ACHN (cell line): ENCODE measurements at regions not wholly inside any gene's neighbourhood (a gene's known extent, or its start where the extent isn't known, plus 50 kb on each side); places are given as distances from the start of the nearest gene placed in this dataset.

Source experiments
- DNase-seq: peaks from one replicate; pipeline ENCODE4 v3.0.0-alpha.2; 2015
- in situ Hi-C: cut with HindIII; loops from 2 replicates; pipeline ENCODE4 v1.10.0; 2017; ENCODE audit warnings: low sequenced_read_pairs, low pct_ligation_motif_present, low pct_unique_long_range_greater_than_20kb

DNA sequence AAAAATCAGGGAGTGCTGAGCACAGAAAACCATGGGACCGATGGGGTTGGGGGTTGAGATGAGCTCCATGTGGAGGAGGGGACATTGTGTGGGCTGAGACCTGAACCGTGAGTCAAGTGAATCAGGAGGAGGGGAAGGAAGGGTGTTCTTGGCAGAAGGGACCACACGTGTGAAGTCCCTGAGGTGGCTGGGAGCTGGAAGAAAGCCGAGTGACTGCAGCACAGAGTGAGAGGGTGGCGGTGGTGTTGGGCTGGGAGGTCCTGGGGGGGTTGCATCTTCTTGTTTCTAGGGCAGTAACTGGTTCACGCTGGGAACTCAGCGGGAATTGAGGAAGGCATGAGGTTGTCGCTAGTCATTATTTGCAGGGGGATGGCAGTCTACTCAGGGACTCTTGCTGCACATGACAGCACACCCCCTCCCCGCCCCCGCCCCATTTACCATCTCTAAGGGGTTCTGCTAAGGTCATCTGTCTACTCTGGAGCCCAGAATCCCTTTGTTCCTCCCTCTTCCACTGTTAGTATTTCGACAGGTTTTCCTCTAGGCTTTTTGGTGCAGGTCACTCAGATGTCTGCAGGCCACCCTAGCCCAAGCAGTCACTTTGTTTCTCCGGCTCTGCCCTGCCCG, 254.3 kb downstream of the TLE3 start:
- in situ Hi-C loops: no loop called here
- DNase-seq: no peak

GRCh38 chr15:69843900-69844304, 253.8 kb downstream of the TLE3 start:
- DNase-seq: no peak
- in situ Hi-C loops: no loop called here

DNA sequence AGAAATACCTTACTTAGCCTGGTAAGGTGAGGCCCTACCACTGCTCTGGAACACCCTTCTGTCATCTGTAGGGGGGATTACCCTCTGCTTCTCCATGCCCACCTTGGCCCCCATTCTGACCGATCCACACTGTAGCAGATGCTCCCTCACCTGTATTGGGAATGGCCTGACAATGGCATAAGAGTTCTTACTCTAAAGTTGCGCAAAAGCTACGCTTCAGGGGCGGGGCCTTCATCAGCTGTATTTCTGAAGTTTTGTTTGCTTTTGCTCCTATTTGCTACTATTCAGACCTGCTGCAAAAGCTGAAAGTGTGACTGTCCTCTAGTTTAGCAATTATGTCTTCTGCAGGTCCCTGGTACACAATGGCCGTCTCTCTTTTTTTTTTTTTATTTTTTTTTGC, 252.6 kb downstream of the TLE3 start:
- no peak for DNase-seq
- in situ Hi-C loops: no loop called here

GRCh38 chr15:69847625-69848024, 250.1 kb downstream of the TLE3 start:
- in situ Hi-C loops: no loop called here
- no peak for DNase-seq

- in situ Hi-C loops: no loop called here
- no peak for DNase-seq
These were observed 249.6 kb downstream of the TLE3 start for GRCh38 chr15:69848096-69848495.

GRCh38 chr15:69848551-69849231, 249.0 kb downstream of the TLE3 start:
- DNase-seq: no peak
- in situ Hi-C loops: no loop called here

DNA sequence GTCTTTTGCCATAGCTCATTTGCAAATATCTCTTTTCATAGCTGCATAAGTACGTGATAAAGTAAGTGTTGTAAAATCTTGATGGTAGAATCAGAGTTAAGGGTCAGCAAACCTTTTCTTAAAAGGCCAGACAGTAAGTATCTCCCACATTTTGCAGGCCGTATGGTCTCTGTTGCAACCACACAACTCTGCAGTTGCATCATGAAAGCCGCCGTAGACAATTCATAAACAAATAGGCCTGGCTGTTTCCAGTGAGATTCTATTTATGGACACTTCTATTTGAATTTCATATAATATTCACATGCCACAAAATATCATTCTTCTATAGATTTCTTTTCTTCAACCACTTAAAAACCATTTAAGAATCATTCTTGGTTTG, 248.5 kb downstream of the TLE3 start:
- no peak for DNase-seq

DNA sequence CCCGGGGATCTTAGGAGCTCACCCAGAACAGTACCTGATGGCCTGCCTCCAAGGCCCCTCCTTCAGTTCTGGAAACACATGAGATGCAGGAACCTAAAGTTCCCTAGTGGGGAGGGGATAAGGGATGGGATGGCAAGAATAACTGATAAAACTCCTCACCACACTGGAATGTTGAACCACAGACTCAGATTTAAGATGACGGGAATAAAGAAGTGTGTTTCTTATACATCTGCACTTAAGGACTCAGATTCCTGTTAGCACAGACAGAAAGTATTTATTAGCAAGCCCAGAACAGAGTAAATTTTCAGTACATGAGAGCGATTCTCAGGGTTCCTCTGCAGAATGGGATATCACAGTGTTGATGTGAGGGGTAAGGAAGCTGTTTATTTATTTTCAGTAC, 245.2 kb downstream of the TLE3 start:
- DNase-seq: no peak
- in situ Hi-C loops: no loop called here

More for the DNA sequence above, 248.5 kb downstream of the TLE3 start:
- in situ Hi-C loops: no loop called here

- in situ Hi-C loops: no loop called here
- DNase-seq: no peak
These were observed 244.8 kb downstream of the TLE3 start for GRCh38 chr15:69852916-69853315.

GRCh38 chr15:69853544-69853951, 244.2 kb downstream of the TLE3 start:
- peak; percentile 84 for DNase-seq
- in situ Hi-C loops: no loop called here

DNA sequence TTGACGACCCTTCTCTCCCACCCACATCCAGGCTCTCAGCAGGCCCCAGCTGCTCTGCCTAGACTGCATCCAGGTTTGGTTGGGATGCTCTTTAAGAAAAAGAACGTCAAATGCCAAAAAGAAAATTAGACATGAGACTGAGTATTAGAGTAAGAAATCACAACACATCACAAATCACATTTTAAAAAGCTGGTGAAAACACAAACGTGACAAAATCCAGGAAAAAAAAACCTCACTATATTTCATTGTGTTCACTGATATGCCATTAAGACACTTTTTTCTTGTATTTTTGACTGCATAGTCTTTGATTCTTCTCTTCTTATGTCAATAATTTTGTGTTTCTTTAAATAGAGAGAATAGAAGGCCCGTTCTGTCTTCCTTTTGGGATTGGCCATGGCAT, 243.7 kb downstream of the TLE3 start:
- in situ Hi-C loops: no loop called here
- no peak for DNase-seq

GRCh38 chr15:69854521-69855181, 243.1 kb downstream of the TLE3 start:
- in situ Hi-C loops: no loop called here
- peak; percentile 40 for DNase-seq

GRCh38 chr15:69855258-69856000, 242.3 kb downstream of the TLE3 start:
- in situ Hi-C loops: no loop called here
- DNase-seq: no peak

- no peak for DNase-seq
- in situ Hi-C loops: no loop called here
These were observed 240.5 kb downstream of the TLE3 start for GRCh38 chr15:69857250-69857649.

GRCh38 chr15:69857686-69858391, 239.9 kb downstream of the TLE3 start:
- in situ Hi-C loops: no loop called here
- DNase-seq: no peak

DNA sequence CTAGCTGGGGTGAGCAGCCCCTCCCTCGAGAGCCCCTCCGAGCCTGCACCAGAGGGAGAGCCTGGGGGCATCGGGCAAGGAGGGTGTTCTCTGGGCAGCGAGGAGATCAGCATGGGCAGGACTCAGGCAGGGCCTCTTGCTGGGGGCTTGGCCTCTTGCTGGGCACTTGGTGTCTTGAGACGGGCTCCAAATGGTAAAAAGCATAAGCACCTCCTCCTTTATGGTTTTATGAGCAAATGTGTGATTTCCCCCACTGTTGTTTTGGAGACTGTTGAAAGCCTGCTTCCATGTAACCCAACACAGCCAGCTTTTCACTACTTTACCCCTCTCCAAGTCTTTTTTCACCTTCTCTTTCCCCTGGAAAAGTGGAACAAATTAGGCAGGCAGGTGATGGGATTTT, 239.3 kb downstream of the TLE3 start:
- in situ Hi-C loops: no loop called here
- DNase-seq: no peak

- DNase-seq: no peak
- in situ Hi-C loops: no loop called here
These were observed 237.9 kb downstream of the TLE3 start for GRCh38 chr15:69859866-69860265.

- no peak for DNase-seq
- in situ Hi-C loops: no loop called here
These were observed 237.4 kb downstream of the TLE3 start for GRCh38 chr15:69860321-69860720.

GRCh38 chr15:69860921-69861320, 236.8 kb downstream of the TLE3 start:
- in situ Hi-C loops: no loop called here
- no peak for DNase-seq
